Uterus (tissue), 2 donors: ENCODE measurements at regions not wholly inside any gene's neighbourhood (a gene's known extent, or its start where the extent isn't known, plus 50 kb on each side); places are given as distances from the start of the nearest gene placed in this dataset.

ENCODE experiments used
- CTCF ChIP-seq, 4 experiments: fragments of 200-600 bp in 2 of 4; fragments of 450-650 bp in 2 of 4; sonication (generic) in 2 of 4; IDR thresholded peaks; one replicate each; pipeline ENCODE4 v1.5.1; 2016 to 2019; ENCODE audit warnings: antibody characterized with exemption in 4 of 4, mild to moderate bottlenecking in 2 of 4, moderate library complexity in 1 of 4
- POLR2A ChIP-seq, 2 donors: fragments of 450-650 bp; IDR thresholded peaks; one replicate each; pipeline ENCODE4 v1.6.1; 2016; ENCODE audit warnings: antibody characterized with exemption in 2 of 2, mild to moderate bottlenecking in 1 of 2, moderate library complexity in 1 of 2

GRCh38 chr3:78255403-78255802 is 1215.5 kb downstream of the ROBO2 start:
- TF ChIP-seq CTCF (IDR thresholded peaks at IDR 0.05) (no peak), POLR2A (IDR thresholded peaks at IDR 0.05) (no peak)
